ENCODE measurements at regions not wholly inside any gene's neighbourhood (a gene's known extent, or its start where the extent isn't known, plus 50 kb on each side); places are given as distances from the start of the nearest gene placed in this dataset.
"Not testable (repeated sequence)": the region's sequence is repeated elsewhere in the genome, so short reads cannot be mapped to it uniquely, and the experiment has no call there.

- DNase-seq = no peak
Measured at GRCh38 chr18:10140461-10141282, 226.9 kb downstream of the VAPA start.

DNA sequence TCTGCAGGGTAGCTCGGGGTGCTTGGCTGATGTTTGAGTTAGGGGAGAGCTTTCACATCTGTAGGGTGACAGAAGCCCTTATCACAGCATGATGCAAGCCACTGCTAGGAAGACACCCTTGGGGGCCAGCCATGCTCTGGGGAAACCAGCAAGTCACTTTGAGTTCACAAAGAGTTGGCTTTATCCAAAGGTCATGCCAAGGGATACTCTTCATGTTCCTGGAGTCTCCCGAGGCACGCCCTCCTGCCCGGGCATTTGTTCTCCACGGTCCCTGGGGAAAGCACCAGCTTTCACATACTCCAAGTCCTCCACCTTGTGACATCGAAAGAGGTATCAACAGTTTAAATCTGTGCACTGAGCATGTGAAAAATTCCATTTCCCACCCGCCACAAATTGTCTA lies 227.7 kb downstream of the VAPA start:
- DNase-seq = no peak

GRCh38 chr18:10142056-10142455 lies 228.2 kb downstream of the VAPA start:
- no peak for DNase-seq

DNA sequence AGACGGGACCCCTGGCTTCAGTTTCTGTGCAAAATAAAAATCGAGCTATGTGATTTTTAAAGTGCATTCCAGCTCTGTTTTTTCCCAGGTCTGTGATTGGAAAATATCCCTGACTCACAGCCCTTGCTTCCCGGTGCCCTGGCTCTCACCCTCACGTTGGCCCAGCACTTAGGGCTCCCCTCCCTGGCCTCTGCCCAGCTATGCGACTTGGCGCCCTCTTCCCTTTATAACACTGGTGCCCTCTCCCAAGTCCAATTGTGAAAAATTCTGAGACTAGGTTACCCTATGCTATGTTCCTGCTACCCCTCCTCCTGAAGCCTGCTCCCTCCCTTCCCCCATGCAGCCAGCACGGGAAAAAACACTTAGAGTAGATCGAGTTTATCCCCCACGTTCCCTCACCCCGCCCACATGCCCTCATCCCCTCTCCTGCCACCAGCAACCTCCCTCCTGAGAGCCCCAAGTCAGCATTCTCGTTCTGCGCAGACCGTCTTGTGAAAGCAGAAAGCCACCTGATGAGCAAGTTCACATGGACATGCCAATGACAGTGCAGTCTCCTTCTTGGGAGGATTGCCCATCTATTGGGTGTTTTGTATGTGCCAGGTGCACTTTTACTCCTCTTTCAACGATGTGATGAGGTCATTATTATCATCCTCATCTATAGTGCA lies 228.8 kb downstream of the VAPA start:
- DNase-seq = no peak

GRCh38 chr18:10143596-10143995 lies 229.8 kb downstream of the VAPA start:
- DNase-seq = no peak

DNA sequence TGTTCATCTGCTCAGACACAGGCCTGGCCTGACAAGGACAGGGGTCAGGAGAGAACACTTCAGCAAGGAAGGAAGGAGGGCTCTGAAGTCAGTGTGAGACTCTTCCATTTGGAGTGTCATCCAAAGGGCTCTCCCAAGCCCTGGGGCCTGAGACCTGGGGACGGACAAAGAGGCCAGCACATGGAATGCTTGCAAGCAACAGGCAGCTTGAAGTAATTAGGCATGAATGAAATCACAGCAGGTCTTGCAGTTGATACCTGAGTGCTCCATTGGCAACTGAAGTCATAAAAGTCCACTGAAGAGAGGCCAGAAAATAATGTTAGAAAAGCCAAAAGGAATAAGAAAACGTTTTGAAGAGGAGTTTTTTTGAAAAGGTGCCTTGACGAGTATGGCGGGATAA lies 231.7 kb downstream of the VAPA start:
- no peak for DNase-seq

- DNase-seq = no peak
Measured at GRCh38 chr18:10147226-10147625, 233.4 kb downstream of the VAPA start.

DNA sequence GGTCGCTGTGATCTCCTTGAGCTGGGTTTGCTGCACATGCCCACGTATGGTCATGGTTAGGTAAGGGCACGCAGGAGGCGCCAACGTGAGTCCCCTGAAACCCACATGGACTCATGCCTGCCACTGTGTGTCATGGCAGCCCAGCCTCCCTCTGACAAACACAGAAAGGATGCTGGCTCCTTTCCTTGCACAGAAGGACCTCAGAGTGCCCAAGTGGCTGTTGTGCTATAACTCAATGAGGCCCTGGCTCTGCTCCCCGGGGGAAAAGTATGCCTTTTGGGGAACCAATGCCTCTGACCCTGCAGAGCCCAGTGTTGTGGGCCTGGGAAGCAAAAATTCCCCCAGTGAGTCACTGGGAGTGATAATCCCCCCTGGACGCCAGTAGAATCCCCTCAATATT lies 233.9 kb downstream of the VAPA start:
- DNase-seq = no peak

DNA sequence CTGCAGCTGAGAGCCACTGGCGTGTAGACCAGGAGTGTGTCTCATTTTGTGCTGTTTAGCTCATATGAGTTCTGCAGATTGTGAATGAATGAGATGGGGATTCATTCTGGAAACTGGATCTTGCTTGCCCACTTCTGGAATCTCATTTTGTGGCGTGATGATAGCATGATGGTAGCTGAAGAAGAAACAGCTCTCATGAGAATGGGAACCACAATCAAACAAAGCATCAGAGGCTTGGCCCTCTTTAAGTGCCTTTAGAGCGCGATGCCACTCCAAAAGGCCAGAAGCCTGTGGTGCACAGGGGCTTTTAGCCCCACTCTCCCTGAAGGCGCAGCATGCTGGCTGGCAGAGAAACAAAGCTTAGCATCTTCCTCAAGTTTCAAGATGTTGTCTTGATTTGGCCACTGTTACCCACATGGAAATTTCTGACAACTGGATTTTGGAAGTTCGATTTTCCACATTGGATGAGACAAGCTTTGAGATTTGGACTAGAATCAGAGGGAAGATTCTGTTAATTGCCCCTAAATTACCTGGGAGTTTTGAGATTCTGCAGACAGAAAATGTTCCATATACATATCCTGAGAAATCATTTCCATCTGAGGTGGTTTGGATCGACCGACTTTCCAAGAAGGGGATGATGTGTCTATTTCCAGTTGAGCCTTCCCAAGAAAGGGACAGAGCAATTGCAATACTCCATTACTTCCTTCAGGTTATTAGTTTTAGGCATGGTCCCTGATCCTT lies 234.5 kb downstream of the VAPA start:
- DNase-seq = no peak

DNA sequence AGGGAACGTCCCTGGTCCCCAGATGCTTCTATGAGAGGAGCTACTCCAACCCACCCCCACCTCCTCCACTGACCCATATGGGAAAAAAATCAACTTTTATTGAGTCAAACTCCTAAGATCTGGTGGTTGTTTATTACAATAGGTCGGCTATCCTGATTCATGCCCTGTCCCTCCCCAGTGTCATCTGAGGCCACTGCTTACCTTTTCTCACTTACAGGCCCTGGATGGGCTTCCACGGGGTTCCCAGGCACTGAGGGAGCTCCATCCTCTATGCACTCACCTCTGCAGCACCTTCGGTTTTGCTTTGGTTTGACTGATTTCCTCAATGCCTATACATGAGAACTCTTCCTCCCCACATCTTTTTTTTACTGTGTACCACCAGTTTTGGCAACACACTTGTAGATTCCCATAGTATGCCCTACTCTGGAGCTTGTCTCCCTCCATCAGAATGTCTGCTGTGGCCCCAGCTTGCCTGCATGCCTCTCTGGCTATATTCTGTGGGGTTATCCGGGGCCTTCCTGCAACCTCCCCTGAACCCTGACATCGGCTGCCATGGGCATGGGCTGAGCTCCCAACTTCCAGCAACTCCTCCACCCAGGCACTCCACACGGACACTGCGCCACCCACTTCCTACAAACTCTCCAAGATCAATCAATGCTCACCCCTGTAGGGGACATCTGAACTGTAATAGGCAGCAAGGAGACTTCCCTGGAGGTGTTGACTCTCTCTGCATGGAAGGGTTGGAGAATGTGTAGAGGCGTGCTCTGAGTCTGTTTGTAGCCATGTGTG lies 236.1 kb downstream of the VAPA start:
- no peak for DNase-seq

DNA sequence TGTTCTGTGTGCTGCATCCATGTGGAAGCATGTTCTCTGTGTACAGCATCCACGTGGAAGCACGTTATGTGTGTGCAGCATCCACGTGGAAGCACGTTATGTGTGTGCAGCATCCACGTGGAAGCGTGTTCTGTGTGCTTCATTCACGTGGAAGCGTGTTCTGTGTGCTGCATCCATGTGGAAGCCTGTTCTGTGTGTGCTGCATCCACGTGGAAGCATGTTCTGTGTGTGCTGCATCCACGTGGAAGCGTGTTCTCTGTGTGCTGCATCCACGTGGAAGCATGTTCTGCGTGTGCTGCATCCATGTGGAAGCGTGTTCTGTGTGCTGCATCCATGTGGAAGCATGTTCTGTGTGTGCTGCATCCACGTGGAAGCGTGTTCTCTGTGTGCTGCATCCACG lies 236.8 kb downstream of the VAPA start:
- not testable (repeated sequence) for DNase-seq

GRCh38 chr18:10152475-10152874 lies 238.7 kb downstream of the VAPA start:
- DNase-seq = no peak

DNA sequence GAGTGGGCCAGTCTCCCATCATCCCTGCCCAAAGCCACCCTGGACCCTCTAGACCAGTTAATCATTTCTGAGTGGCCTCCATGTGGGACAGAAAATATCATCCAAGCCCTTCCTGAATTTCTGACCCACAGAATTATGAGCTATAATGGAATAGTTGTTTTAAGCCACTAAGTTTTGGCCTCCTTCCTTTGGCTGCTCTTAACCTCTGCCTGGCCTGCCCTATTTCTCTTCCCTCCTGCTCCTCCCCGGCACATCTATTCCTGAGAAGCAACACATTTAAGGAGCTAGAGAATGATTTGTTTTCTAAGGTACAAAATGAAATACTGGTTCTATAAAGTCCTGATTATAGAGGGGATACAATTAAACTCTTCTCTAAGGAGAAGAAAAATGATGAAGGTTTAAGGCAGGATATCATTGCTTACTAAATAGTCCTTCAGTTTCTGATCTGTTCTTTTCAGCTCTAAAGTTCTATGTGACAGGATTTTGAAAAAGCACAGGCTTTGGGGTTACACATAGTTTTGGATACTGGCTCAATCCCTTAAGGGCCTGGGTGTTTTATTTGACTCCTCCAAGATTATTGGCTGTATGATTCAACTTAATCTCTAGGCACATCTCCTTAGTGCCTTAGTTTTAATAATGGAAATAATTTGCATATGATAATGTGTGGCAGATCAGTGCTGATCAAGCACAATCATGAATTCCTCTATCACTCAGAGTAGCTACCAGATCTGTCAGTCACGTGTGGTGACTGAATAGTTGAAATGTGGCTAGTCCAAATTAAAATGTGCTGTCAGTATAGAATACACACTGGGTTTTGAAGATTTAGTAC lies 240.3 kb downstream of the VAPA start:
- DNase-seq = no peak

GRCh38 chr18:10157706-10158105 lies 243.9 kb downstream of the VAPA start:
- no peak for DNase-seq

DNA sequence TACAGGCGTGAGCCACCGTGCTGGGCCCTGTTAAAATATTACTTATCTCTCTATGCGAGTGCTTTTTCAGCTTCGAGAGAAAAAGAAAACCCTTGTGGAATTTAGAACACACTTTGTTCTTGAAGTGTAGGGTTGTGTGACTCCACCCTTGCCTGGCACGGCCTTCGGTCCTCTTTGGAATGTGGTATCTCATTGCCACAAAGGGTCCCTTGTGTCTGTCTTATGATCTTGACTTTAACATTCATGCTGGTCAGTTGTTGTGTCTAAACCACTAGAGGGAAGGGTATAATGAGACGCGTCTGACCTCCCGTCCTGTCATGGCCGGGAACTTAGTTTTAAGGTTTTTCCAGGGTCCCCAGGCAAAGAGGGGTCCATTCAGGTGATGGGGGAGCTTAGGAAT lies 246.4 kb downstream of the VAPA start:
- no peak for DNase-seq

DNA sequence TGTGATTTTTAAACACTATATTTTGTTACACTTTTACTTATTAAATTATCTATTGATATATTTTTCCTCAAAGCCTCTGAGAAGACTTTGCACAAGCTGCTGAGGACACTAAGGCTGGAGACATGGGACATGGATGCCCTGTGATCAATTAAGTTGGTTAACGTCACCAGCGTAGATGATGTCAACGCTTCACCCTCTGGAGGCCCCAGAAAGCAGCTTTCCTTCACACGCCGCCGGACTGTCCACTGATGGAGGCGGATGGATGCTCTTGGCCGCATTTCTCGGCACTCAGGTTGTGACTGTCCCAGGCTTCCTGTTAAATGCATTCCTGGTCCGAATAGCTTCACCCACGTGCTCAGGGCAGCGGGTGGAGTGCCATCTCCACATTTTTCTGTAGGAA lies 247.5 kb downstream of the VAPA start:
- no peak for DNase-seq

- DNase-seq = no peak
Measured at GRCh38 chr18:10162340-10162739, 248.5 kb downstream of the VAPA start.

- no peak for DNase-seq
Measured at GRCh38 chr18:10164271-10165071, 250.7 kb downstream of the VAPA start.

- DNase-seq = no peak
Measured at GRCh38 chr18:10166164-10166807, 252.5 kb downstream of the VAPA start.

GRCh38 chr18:10167759-10168158 lies 253.9 kb downstream of the VAPA start:
- DNase-seq = no peak
